KMS-11 (cell line): ENCODE measurements at regions not wholly inside any gene's neighbourhood (a gene's known extent, or its start where the extent isn't known, plus 50 kb on each side); places are given as distances from the start of the nearest gene placed in this dataset.

Experiments
- H2AFZ ChIP-seq: fragments of 200-600 bp; sonication (generic); 2 replicates; pipeline ENCODE4 v1.6.1; 2016; ENCODE audit warnings: antibody characterized with exemption, mixed run types, low read depth
- H3K27ac ChIP-seq: fragments of 200-600 bp; sonication (generic); 2 replicates; pipeline ENCODE4 v1.6.1; 2016; ENCODE audit warnings: mild to moderate bottlenecking, mixed run types
- H3K27me3 ChIP-seq: fragments of 200-600 bp; sonication (generic); 2 replicates; pipeline ENCODE4 v1.6.1; 2017; ENCODE audit warnings: mild to moderate bottlenecking, low read depth, mixed run types, moderate library complexity; ENCODE audit not compliant: insufficient read depth
- H3K36me3 ChIP-seq: fragments of 200-600 bp; sonication (generic); 2 replicates; pipeline ENCODE4 v1.6.1; 2017; ENCODE audit warnings: mild to moderate bottlenecking, mixed run types; ENCODE audit not compliant: insufficient read depth
- H3K4me1 ChIP-seq: fragments of 200-600 bp; sonication (generic); 2 replicates; pipeline ENCODE4 v1.6.1; 2016; ENCODE audit warnings: mild to moderate bottlenecking, low read depth, mixed run types; ENCODE audit not compliant: poor library complexity, severe bottlenecking
- H3K4me2 ChIP-seq: fragments of 200-600 bp; sonication (generic); 2 replicates; pipeline ENCODE4 v1.7.0; 2016; ENCODE audit warnings: mild to moderate bottlenecking, mixed run types
- H3K4me3 ChIP-seq: fragments of 200-600 bp; sonication (generic); IDR thresholded peaks from 2 replicates; pipeline ENCODE4 v1.6.1; 2017; ENCODE audit warnings: low read depth, low read length, mixed read lengths; ENCODE audit not compliant: insufficient read depth
- H3K79me2 ChIP-seq: fragments of 200-600 bp; sonication (generic); 2 replicates; pipeline ENCODE4 v1.6.1; 2016; ENCODE audit warnings: low read depth, mixed run types; ENCODE audit not compliant: insufficient read depth
- H3K9ac ChIP-seq: fragments of 200-600 bp; sonication (generic); 2 replicates; pipeline ENCODE4 v1.6.1; 2016; ENCODE audit warnings: mild to moderate bottlenecking, mixed run types
- H4K20me1 ChIP-seq: fragments of 200-600 bp; sonication (generic); 2 replicates; pipeline ENCODE4 v1.6.1; 2016; ENCODE audit warnings: mild to moderate bottlenecking, mixed run types; ENCODE audit not compliant: insufficient read depth
- TF ChIP-seq, protein P1 (sequence below): fragments of 200-600 bp; sonication (generic); conservative IDR thresholded peaks from 2 replicates; pipeline ENCODE4 v1.6.1; 2017; ENCODE audit warnings: low read depth, mild to moderate bottlenecking, antibody characterized with exemption, low read length, moderate library complexity, mixed read lengths

DNA sequence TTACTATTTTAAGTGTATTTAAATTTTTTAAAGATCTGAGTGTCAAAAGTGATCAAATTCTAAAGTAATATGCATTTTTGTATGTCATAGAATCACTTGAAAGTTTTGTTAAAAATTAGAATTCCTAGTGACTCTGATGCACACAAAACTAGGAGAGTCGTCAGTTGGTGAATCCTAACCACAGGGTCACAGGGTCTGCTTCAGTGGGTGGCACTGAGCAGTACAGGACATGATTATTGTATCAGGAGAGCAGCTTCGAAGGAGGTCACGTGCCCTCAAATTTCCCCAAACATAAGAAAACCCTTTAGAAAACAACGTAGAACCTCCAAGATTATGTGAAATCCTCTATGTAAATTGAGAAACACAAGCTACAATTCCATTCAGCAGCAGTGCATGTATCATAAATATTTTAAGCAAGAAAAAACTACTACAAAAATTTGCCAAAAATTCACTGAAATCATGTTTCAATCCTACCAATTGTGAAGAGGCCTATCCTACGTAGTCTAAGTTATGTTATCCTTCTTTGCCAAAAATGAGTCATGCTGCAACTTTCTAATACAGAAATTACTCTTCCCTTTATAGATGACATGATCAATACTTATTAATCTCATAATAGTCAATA lies 323.6 kb downstream of the AASDHPPT start:
- no peak overlapping the region for H3K27ac ChIP-seq
- H2AFZ ChIP-seq: no peak overlapping the region
- H3K27me3 ChIP-seq: no peaks in the 10 kb centered on the region
- no peak overlapping the region for H3K9ac ChIP-seq
- no peaks in the 10 kb centered on the region for H3K36me3 ChIP-seq
- no peak overlapping the region for H3K4me2 ChIP-seq
- H4K20me1 ChIP-seq: no peaks in the 10 kb centered on the region
- TF ChIP-seq, protein P1, sequence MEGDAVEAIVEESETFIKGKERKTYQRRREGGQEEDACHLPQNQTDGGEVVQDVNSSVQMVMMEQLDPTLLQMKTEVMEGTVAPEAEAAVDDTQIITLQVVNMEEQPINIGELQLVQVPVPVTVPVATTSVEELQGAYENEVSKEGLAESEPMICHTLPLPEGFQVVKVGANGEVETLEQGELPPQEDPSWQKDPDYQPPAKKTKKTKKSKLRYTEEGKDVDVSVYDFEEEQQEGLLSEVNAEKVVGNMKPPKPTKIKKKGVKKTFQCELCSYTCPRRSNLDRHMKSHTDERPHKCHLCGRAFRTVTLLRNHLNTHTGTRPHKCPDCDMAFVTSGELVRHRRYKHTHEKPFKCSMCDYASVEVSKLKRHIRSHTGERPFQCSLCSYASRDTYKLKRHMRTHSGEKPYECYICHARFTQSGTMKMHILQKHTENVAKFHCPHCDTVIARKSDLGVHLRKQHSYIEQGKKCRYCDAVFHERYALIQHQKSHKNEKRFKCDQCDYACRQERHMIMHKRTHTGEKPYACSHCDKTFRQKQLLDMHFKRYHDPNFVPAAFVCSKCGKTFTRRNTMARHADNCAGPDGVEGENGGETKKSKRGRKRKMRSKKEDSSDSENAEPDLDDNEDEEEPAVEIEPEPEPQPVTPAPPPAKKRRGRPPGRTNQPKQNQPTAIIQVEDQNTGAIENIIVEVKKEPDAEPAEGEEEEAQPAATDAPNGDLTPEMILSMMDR: no peak
- no peak overlapping the region for H3K4me3 ChIP-seq
- H3K4me1 ChIP-seq: no peaks in the 10 kb centered on the region
- no peaks in the 10 kb centered on the region for H3K79me2 ChIP-seq

DNA sequence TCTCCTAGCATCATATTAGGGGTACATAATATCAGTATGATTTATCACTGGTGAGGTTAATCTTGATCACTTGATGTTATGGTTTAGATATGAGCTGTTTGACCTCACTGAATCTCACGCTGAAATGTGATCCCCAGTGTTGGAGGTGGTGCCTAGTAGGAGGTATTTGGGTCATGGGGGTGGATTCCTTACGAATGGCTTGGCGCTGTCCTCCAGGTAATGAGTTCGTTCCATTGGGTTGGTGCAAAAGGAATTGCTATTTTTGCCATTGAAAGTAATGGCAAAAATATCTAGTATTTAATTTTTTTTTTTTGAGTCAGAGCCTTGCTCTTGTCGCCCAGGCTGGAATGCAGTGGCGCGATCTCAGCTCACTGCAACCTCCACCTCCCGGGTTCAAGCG lies 326.3 kb downstream of the AASDHPPT start:
- no peaks in the 10 kb centered on the region for H4K20me1 ChIP-seq
- H3K27me3 ChIP-seq: no peaks in the 10 kb centered on the region
- no peak overlapping the region for H3K27ac ChIP-seq
- H3K4me1 ChIP-seq: no peaks in the 10 kb centered on the region
- H3K4me2 ChIP-seq: no peak overlapping the region
- H3K79me2 ChIP-seq: no peaks in the 10 kb centered on the region
- TF ChIP-seq, protein P1: no peak
- H3K9ac ChIP-seq: no peak overlapping the region
- H3K4me3 ChIP-seq: no peak overlapping the region
- H3K36me3 ChIP-seq: no peaks in the 10 kb centered on the region
- no peak overlapping the region for H2AFZ ChIP-seq

DNA sequence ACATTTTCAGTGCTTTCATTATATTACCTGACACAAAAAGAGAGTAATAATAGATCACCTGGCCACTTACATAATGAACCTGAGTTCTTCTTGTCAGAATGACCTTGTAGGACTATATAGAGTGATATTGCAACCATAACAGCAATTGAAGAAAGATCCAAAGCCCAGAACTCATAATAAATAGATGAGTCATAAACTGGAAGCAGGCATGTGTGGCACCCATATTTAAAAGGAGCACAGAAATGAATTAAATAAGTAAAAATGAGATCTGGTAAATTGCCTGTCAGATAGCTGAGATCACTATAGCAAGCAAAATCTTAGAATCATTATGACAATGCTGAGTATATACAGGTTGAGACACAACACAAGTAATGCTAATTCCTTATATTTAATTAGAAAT lies 331.8 kb downstream of the AASDHPPT start:
- H3K79me2 ChIP-seq: no peaks in the 10 kb centered on the region
- H4K20me1 ChIP-seq: no peaks in the 10 kb centered on the region
- H3K36me3 ChIP-seq: no peaks in the 10 kb centered on the region
- H3K27ac ChIP-seq: no peak overlapping the region
- no peak overlapping the region for H3K9ac ChIP-seq
- TF ChIP-seq, protein P1: no peak
- H3K4me1 ChIP-seq: peaks cover 27% of the 10 kb centered on the region
- H3K4me2 ChIP-seq: no peak overlapping the region
- no peaks in the 10 kb centered on the region for H3K27me3 ChIP-seq
- H3K4me3 ChIP-seq: no peak overlapping the region
- no peak overlapping the region for H2AFZ ChIP-seq

DNA sequence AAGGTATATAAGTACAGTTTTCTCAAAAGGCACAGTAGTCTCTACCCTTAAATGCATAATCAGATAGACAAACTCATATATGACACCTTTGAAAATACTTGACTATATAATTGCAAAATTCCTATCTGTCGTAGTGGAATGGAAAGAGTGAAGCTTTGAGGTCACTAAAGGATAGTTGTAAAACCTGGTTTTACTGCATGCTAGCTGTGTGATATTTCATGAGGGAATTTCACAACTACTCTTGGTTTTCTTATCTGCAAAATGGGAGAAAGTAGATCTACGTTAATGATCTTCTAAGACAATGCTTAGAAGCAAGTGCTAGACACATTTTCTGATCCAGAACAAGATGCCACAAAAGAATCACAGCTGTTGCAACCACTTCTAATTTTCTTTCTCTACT lies 332.2 kb downstream of the AASDHPPT start:
- Histone ChIP-seq H3K4me1 (peaks cover 31% of the 10 kb centered on the region), H3K4me3 (no peak overlapping the region), H4K20me1 (no peaks in the 10 kb centered on the region), H3K79me2 (no peaks in the 10 kb centered on the region), H2AFZ (no peak overlapping the region), H3K27ac (no peak overlapping the region), H3K9ac (no peak overlapping the region), H3K36me3 (no peaks in the 10 kb centered on the region), H3K4me2 (no peak overlapping the region), H3K27me3 (no peaks in the 10 kb centered on the region)
- TF ChIP-seq, protein P1: no peak
